GM12878 (cell line): ENCODE measurements at regions not wholly inside any gene's neighbourhood (a gene's known extent, or its start where the extent isn't known, plus 50 kb on each side); places are given as distances from the start of the nearest gene placed in this dataset.

Experiments used
- ATAC-seq: fragments of 200-7000 bp; cut with Tn5 transposase; 3 replicates; pipeline ENCODE4 v1.9.1; 2020; ENCODE audit warnings: mild to moderate bottlenecking, moderate library complexity
- BruUV-seq: library from RNA; stranded (reverse); fragments of 400-500 nt; replicated peaks from 2 replicates; lab custom pipeline; 2021; lab: Mats Ljungman, UMichigan
- CTCF ChIA-PET: fragments of 300-600 bp; sonication (Branson Sonifier 250); formaldehyde crosslinking; extraction: SDS; loops from one replicate; lab custom pipeline; 2021; ENCODE audit warnings: inconsistent platforms; lab: Yijun Ruan, JAX
- POLR2A ChIA-PET: fragments of 350-600 bp; formaldehyde crosslinking; extraction: SDS; loops from one replicate; lab custom pipeline; 2021; ENCODE audit warnings: inconsistent platforms; lab: Charles Lee
- RAD21 ChIA-PET: fragments of 300-600 bp; sonication (Branson Sonifier 250); formaldehyde crosslinking; loops from one replicate; lab custom pipeline; 2023; ENCODE audit warnings: antibody characterized with exemption; ENCODE audit not compliant: unreplicated experiment; lab: Charles Lee
- SMC1A ChIA-PET: fragments of 300-600 bp; sonication (Branson Sonifier 250); formaldehyde crosslinking; loops from one replicate; lab custom pipeline; 2023; ENCODE audit not compliant: unreplicated experiment, uncharacterized antibody; lab: Charles Lee
- DNase-seq: peaks from one replicate; pipeline ENCODE4 v3.0.0-alpha.2; 2011; ENCODE audit warnings: low read depth, low spot score
- FAIRE-seq: peaks from 3 replicates; lab custom pipeline; 2011; peaks lifted over from hg19 to GRCh38; lab: Jason Lieb, UNC
- H2AFZ ChIP-seq: 2 replicates; pipeline ENCODE4 v1.6.0; 2011; ENCODE audit warnings: low read depth, low read length, control low read depth; ENCODE audit not compliant: control insufficient read depth
- H3K27ac ChIP-seq: 2 replicates; pipeline ENCODE4 v1.5.1; 2011; ENCODE audit warnings: control low read depth; ENCODE audit not compliant: control insufficient read depth, insufficient read depth
- H3K27me3 ChIP-seq, 2 experiments: replicated peaks in 1 of 2; 2 replicates each; pipeline versions ENCODE4 v1.6.0 to v1.6.1; 2011; ENCODE audit warnings: low read length in 1 of 2; ENCODE audit not compliant: control insufficient read depth in 2 of 2, insufficient read depth in 2 of 2
- H3K36me3 ChIP-seq, 2 experiments: 2 replicates each; pipeline ENCODE4 v1.5.1; 2011; ENCODE audit warnings: low read length in 1 of 2; ENCODE audit not compliant: control insufficient read depth in 2 of 2, insufficient read depth in 2 of 2
- H3K4me1 ChIP-seq: 2 replicates; pipeline ENCODE4 v1.6.1; 2011; ENCODE audit warnings: mild to moderate bottlenecking, low read length, moderate library complexity, mixed read lengths; ENCODE audit not compliant: control insufficient read depth, insufficient read depth
- H3K4me2 ChIP-seq: 2 replicates; pipeline ENCODE4 v1.6.0; 2011; ENCODE audit warnings: control low read depth; ENCODE audit not compliant: control insufficient read depth, insufficient read depth
- H3K4me3 ChIP-seq: fragments of 200-600 bp; sonication (generic); 2 replicates; pipeline ENCODE4 v1.5.1; 2016
- H3K79me2 ChIP-seq: 2 replicates; pipeline ENCODE4 v1.6.0; 2011; ENCODE audit warnings: low read length; ENCODE audit not compliant: control insufficient read depth, insufficient read depth
- H3K9ac ChIP-seq: 2 replicates; pipeline ENCODE4 v1.8.0; 2011; ENCODE audit warnings: low read length, control low read depth, mixed read lengths; ENCODE audit not compliant: control insufficient read depth, insufficient read depth
- H3K9me3 ChIP-seq: replicated peaks from 3 replicates; pipeline ENCODE4 v1.5.1; 2011; ENCODE audit warnings: mild to moderate bottlenecking, low read length; ENCODE audit not compliant: control insufficient read depth, insufficient read depth
- H4K20me1 ChIP-seq: 2 replicates; pipeline ENCODE4 v1.6.0; 2011; ENCODE audit not compliant: control insufficient read depth, insufficient read depth
- CBX3 ChIP-seq: fragments of 200-600 bp; sonication (generic); IDR thresholded peaks from 2 replicates; pipeline ENCODE4 v1.6.1; 2016; ENCODE audit warnings: low read depth, borderline replicate concordance
- CREB1 ChIP-seq: IDR thresholded peaks from 2 replicates; pipeline ENCODE4 v1.6.1; 2012; ENCODE audit warnings: low read depth, mild to moderate bottlenecking, inconsistent platforms
- E4F1 ChIP-seq: fragments of 450-650 bp; IDR thresholded peaks from 2 replicates; pipeline ENCODE4 v1.6.1; 2018; ENCODE audit warnings: borderline replicate concordance, mild to moderate bottlenecking; ENCODE audit not compliant: partially characterized antibody
- KAT2A ChIP-seq: conservative IDR thresholded peaks from 2 replicates; pipeline ENCODE4 v1.6.1; 2011; ENCODE audit warnings: low read depth, low read length; ENCODE audit not compliant: control insufficient read depth
- MYB ChIP-seq: fragments of 150-350 bp; IDR thresholded peaks from 2 replicates; pipeline ENCODE4 v1.6.1; 2014; ENCODE audit warnings: mild to moderate bottlenecking, low read depth, low read length, borderline replicate concordance
- MYC ChIP-seq: IDR thresholded peaks from 2 replicates; pipeline ENCODE4 v1.6.1; 2011; ENCODE audit warnings: mild to moderate bottlenecking, low read length, moderate library complexity, inconsistent platforms; ENCODE audit not compliant: insufficient read depth, insufficient replicate concordance, insufficient read length, severe bottlenecking
- NFYB ChIP-seq: IDR thresholded peaks from 2 replicates; pipeline ENCODE4 v1.6.1; 2011; ENCODE audit warnings: low read depth, mild to moderate bottlenecking, low read length, improper control_type of control experiment, moderate library complexity; ENCODE audit not compliant: insufficient read depth
- POLR2A ChIP-seq: IDR thresholded peaks from 2 replicates; pipeline ENCODE4 v1.6.1; 2011; ENCODE audit warnings: low read depth, mild to moderate bottlenecking, low read length
- SMARCA5 ChIP-seq: fragments of 450-650 bp; IDR thresholded peaks from 2 replicates; pipeline ENCODE4 v1.6.1; 2017; ENCODE audit warnings: mild to moderate bottlenecking
- SMC3 ChIP-seq: IDR thresholded peaks from 2 replicates; pipeline ENCODE4 v1.6.1; 2011; ENCODE audit warnings: low read length, improper control_type of control experiment, borderline replicate concordance
- SRF ChIP-seq, 2 experiments: IDR thresholded peaks; 2 replicates each; pipeline ENCODE4 v1.6.1; 2011; ENCODE audit warnings: low read depth in 2 of 2, low read length in 2 of 2, mild to moderate bottlenecking in 1 of 2, moderate library complexity in 1 of 2
- TBL1XR1 ChIP-seq: IDR thresholded peaks from 2 replicates; pipeline ENCODE4 v1.6.1; 2012; ENCODE audit warnings: low read depth, low read length, improper control_type of control experiment
- WRNIP1 ChIP-seq: IDR thresholded peaks from 2 replicates; pipeline ENCODE4 v1.6.1; 2011; ENCODE audit warnings: low read depth, low read length, improper control_type of control experiment, borderline replicate concordance
- ZBED1 ChIP-seq: IDR thresholded peaks from 2 replicates; pipeline ENCODE4 v1.6.1; 2016; ENCODE audit warnings: borderline replicate concordance
- ZNF217 ChIP-seq: fragments of 450-650 bp; IDR thresholded peaks from 2 replicates; pipeline ENCODE4 v1.6.1; 2017; ENCODE audit warnings: antibody characterized with exemption, mild to moderate bottlenecking
- ZSCAN29 ChIP-seq: fragments of 450-650 bp; IDR thresholded peaks from 2 replicates; pipeline ENCODE4 v1.6.1; 2017; ENCODE audit warnings: mild to moderate bottlenecking, moderate library complexity
- WGBS: methylation state at CpG from one replicate; pipeline ENCODE4 v1.1.6; 2016; ENCODE audit warnings: low lambda C conversion rate; ENCODE audit not compliant: insufficient replicate concordance, insufficient coverage; ENCODE audit errors: missing lambda C conversion rate; 5-methylcytosine and 5-hydroxymethylcytosine counted together
- in situ Hi-C: fragments of 300-500 bp; cut with MboI; formaldehyde crosslinking; loops from 9 replicates; pipeline ENCODE4 v1.14.3; 2018; ENCODE audit warnings: mixed read lengths
- intact Hi-C: fragments of 100-400 bp; cut with micrococcal nuclease; formaldehyde crosslinking; loops from one replicate; pipeline ENCODE4 v1.14.2; 2022; ENCODE audit not compliant: unreplicated experiment
- TF ChIP-seq, protein P1 (sequence below): fragments of 450-650 bp; IDR thresholded peaks from 2 replicates; pipeline ENCODE4 v1.6.1; 2017; ENCODE audit warnings: borderline replicate concordance
- TF ChIP-seq, protein P2 (sequence below): fragments of 450-650 bp; IDR thresholded peaks from 2 replicates; pipeline ENCODE4 v1.6.1; 2017; ENCODE audit warnings: mild to moderate bottlenecking, moderate library complexity

DNA sequence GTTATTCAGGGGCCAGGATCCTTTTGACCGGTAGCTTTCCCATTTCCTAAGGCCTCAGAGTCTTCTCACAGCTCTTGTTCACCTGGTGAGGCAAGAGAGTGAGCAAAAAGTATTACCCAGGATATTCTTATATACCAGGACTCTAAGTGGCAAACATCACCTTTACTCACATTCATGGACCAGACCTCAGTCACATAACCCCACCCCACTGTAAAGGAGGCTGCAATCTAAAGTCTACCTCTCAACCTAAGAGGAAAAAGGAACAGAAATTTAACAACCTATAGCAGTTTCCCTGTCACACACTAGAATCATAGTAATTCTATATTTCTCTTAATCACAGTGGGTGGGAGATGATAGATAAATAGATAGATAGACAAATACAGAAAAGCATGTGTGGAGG lies 176.0 kb upstream of the PTPRZ1 start:
- 6% methylated on average over 1 of the region's 1 CpG for WGBS
- POLR2A ChIA-PET = no interaction called here
- SMC1A ChIA-PET = no interaction called here
- no peaks in the 10 kb centered on the region for H3K4me1 ChIP-seq
- intact Hi-C loops = no loop called here
- RAD21 ChIA-PET = no interaction called here
- H3K27me3 ChIP-seq = no peaks in the 10 kb centered on the region
- BruUV-seq = no TSS peak
- H3K27ac ChIP-seq = no peak overlapping the region
- no peak overlapping the region for H3K9ac ChIP-seq
- no peak overlapping the region for H3K4me3 ChIP-seq
- no peaks in the 10 kb centered on the region for H3K79me2 ChIP-seq
- no peak overlapping the region for H3K4me2 ChIP-seq
- no peak for ATAC-seq
- in situ Hi-C loops = no loop called here
- no peak for DNase-seq
- no peak overlapping the region for H2AFZ ChIP-seq
- CTCF ChIA-PET = no interaction called here
- no peaks in the 10 kb centered on the region for H3K36me3 ChIP-seq
- no peak for FAIRE-seq
- TF ChIP-seq SRF (IDR thresholded peaks at IDR 0.05; ENCODE audit: low read depth in 2 of 2, low read length in 2 of 2) = no peak
- no peak for TF ChIP-seq ZSCAN29
- TF ChIP-seq NFYB = no peak
- TF ChIP-seq E4F1 = no peak
- no peak for TF ChIP-seq ZBED1
- TF ChIP-seq, protein P1, sequence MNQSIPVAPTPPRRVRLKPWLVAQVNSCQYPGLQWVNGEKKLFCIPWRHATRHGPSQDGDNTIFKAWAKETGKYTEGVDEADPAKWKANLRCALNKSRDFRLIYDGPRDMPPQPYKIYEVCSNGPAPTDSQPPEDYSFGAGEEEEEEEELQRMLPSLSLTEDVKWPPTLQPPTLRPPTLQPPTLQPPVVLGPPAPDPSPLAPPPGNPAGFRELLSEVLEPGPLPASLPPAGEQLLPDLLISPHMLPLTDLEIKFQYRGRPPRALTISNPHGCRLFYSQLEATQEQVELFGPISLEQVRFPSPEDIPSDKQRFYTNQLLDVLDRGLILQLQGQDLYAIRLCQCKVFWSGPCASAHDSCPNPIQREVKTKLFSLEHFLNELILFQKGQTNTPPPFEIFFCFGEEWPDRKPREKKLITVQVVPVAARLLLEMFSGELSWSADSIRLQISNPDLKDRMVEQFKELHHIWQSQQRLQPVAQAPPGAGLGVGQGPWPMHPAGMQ = no peak
- TF ChIP-seq ZNF217 = no peak
- TF ChIP-seq, protein P2, sequence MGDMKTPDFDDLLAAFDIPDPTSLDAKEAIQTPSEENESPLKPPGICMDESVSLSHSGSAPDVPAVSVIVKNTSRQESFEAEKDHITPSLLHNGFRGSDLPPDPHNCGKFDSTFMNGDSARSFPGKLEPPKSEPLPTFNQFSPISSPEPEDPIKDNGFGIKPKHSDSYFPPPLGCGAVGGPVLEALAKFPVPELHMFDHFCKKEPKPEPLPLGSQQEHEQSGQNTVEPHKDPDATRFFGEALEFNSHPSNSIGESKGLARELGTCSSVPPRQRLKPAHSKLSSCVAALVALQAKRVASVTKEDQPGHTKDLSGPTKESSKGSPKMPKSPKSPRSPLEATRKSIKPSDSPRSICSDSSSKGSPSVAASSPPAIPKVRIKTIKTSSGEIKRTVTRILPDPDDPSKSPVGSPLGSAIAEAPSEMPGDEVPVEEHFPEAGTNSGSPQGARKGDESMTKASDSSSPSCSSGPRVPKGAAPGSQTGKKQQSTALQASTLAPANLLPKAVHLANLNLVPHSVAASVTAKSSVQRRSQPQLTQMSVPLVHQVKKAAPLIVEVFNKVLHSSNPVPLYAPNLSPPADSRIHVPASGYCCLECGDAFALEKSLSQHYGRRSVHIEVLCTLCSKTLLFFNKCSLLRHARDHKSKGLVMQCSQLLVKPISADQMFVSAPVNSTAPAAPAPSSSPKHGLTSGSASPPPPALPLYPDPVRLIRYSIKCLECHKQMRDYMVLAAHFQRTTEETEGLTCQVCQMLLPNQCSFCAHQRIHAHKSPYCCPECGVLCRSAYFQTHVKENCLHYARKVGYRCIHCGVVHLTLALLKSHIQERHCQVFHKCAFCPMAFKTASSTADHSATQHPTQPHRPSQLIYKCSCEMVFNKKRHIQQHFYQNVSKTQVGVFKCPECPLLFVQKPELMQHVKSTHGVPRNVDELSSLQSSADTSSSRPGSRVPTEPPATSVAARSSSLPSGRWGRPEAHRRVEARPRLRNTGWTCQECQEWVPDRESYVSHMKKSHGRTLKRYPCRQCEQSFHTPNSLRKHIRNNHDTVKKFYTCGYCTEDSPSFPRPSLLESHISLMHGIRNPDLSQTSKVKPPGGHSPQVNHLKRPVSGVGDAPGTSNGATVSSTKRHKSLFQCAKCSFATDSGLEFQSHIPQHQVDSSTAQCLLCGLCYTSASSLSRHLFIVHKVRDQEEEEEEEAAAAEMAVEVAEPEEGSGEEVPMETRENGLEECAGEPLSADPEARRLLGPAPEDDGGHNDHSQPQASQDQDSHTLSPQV = no peak
- no peak for TF ChIP-seq MYB
- TF ChIP-seq WRNIP1 = no peak
- TF ChIP-seq KAT2A = no peak
- TF ChIP-seq TBL1XR1 = no peak
- TF ChIP-seq CBX3 = no peak
- TF ChIP-seq CREB1 = no peak
- TF ChIP-seq POLR2A = no peak
- no peak for TF ChIP-seq SMC3
- no peak for TF ChIP-seq SMARCA5
- TF ChIP-seq MYC = no peak
- no peaks in the 10 kb centered on the region for H3K9me3 ChIP-seq
- H4K20me1 ChIP-seq = no peaks in the 10 kb centered on the region
